ENCODE measurements at regions not wholly inside any gene's neighbourhood (a gene's known extent, or its start where the extent isn't known, plus 50 kb on each side); places are given as distances from the start of the nearest gene placed in this dataset.

DNA sequence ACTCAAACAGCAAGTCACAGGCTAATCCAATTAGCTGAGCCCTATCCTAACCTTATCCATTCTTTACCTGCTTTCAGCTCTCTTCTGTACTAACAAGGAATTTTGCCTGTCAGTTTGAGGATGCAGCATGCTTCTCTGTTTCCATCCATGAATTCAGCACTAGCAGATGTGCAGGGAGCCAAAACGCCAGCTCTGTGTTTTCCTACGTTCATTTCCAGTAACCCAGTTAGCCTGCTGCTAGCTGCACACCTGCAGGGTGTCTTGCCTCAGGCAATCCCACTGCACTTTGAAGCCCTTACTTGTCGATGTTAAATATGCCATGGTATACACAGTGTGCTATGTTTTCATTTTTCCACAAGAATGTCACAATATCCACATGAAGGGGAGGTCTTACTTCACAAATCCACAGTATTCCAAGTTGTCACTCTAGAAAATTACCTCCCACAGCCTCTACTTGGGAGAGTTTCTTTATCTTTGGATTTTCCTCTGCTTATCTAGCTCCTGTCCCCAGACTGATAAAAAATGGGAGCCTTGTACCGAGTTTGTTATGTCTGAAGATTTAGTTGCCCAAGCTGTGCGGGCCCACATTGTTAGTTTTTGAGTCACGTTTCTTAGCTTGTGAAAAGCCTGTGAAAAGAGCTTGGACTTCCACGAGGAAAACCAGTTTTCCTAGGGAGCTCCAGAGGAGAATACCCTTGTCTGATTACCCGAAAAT lies 127.6 kb upstream of the HHIP start:
- Mint-ChIP-seq H3K27ac (no peak overlapping the region), H3K9me3 (no peaks in the 10 kb centered on the region), H3K4me1 (no peaks in the 10 kb centered on the region), H3K27me3 (peaks cover 0 to 6% (median 0%) of the 10 kb centered on the region in 5 donors), H3K36me3 (no peaks in the 10 kb centered on the region), H3K4me3 (no peak overlapping the region)
- POLR2A ChIA-PET, result no interaction called here
- ATAC-seq (no peak), DNase-seq (no peak)

GRCh38 chr4:144531841-144532240 lies 114.1 kb upstream of the HHIP start:
- Mint-ChIP-seq H3K9me3 (peaks cover 0 to 2% (median 0%) of the 10 kb centered on the region in 9 donors), H3K27me3 (peaks cover 0 to 3% (median 0%) of the 10 kb centered on the region in 5 donors), H3K4me1 (no peaks in the 10 kb centered on the region), H3K4me3 (no peak overlapping the region), H3K36me3 (no peaks in the 10 kb centered on the region), H3K27ac (no peak overlapping the region)
- no peak for ATAC-seq
- no peak for DNase-seq
- POLR2A ChIA-PET, result no interaction called here

GRCh38 chr4:144547678-144548298 lies 98.2 kb upstream of the HHIP start:
- POLR2A ChIA-PET, result no interaction called here
- Mint-ChIP-seq H3K9me3 (peaks cover 0 to 10% (median 5%) of the 10 kb centered on the region in 9 donors), H3K27ac (no peak overlapping the region), H3K27me3 (peaks cover 0 to 2% (median 0%) of the 10 kb centered on the region in 5 donors), H3K4me3 (no peak overlapping the region), H3K36me3 (peaks cover 0 to 9% (median 0%) of the 10 kb centered on the region in 3 donors), H3K4me1 (peaks cover 0 to 5% (median 0%) of the 10 kb centered on the region in 4 donors)
- no peak for ATAC-seq
- no peak for DNase-seq

DNA sequence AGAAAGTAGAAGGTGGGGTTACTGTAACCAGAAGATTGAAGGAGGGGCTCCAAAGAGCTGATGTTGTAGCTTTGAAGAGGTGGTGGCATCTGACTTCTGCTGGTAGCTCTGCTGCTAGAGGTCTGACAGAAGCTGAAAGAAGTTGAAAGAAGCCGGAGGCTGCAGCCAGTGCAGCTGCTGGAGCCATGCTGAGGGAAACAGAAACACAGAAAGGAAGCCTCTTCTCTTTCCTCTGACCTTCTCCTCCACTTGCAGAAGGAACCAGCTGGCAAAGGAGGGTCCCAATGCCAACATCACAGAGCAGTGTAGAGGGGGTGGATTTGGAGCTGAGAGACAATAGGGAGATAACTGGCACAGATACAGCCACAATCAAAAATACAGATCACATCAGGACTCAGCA lies 89.3 kb upstream of the HHIP start:
- POLR2A ChIA-PET, result no interaction called here
- peaks cover 0 to 4% (median under 1%) of the 10 kb centered on the region in 5 donors for H3K27me3 Mint-ChIP-seq
- no peak overlapping the region for H3K4me3 Mint-ChIP-seq
- ATAC-seq (no peak), DNase-seq (no peak)
- H3K4me1 Mint-ChIP-seq, result no peaks in the 10 kb centered on the region
- no peak overlapping the region for H3K27ac Mint-ChIP-seq
- no peaks in the 10 kb centered on the region for H3K36me3 Mint-ChIP-seq
- H3K9me3 Mint-ChIP-seq, result no peaks in the 10 kb centered on the region

DNA sequence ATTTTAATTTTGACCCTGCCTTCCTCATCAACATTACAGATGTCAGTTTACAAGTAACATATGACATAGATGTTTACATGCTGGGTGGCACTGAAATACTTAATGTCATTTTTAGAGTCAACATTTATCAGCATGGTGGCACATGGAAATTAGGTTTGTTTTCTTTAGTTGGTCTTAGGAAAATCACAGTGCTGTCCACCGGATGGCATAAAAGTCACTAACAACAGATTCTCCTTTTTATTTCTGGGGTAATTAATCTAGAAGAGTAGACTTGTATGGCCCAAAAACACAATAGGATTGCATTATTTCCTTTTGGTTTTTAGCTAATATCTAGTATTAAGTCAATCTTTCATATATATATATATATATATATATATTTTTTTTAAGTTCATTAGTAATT lies 88.6 kb upstream of the HHIP start:
- H3K4me1 Mint-ChIP-seq, result peaks cover 0 to 1% (median 0%) of the 10 kb centered on the region in 4 donors
- DNase-seq (no peak), ATAC-seq (no peak)
- no peak overlapping the region for H3K4me3 Mint-ChIP-seq
- POLR2A ChIA-PET, result no interaction called here
- H3K36me3 Mint-ChIP-seq, result no peaks in the 10 kb centered on the region
- H3K27me3 Mint-ChIP-seq, result peaks cover 0 to 5% (median 2%) of the 10 kb centered on the region in 5 donors
- no peak overlapping the region for H3K27ac Mint-ChIP-seq
- H3K9me3 Mint-ChIP-seq, result no peaks in the 10 kb centered on the region

DNA sequence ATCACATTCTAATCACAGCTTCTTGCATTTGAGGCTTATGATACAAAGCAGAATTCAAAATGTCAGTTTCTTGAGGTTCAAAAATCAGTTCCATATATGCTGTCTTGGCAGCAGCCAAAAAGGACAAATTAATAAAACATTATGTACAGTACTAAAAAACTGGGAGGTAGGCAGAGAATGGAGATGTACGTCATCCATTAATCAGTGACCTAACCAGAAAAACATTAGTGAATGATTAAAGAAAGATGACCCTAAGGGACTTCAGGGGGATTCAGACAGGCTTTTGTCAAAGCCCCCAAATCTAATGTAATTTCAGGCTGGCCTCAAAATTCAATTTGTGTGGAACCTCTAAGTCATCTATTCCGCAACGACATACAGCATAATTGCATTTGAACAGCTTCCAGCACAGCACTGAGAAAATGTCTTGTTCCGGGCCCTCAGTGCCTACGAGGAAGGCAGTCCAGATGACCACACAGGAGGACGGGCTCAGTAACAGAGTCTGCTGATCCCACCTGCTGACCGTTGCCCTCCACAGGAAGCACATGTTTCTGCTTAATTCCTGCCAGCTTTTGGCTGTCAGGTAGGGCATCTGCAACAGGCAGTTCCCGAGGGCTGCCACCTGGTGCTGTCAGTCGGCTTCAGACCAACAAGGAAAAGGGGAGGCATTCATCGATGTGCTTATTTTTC lies 83.8 kb upstream of the HHIP start:
- H3K27ac Mint-ChIP-seq, result no peak overlapping the region
- DNase-seq, result no peak
- no peak overlapping the region for H3K4me3 Mint-ChIP-seq
- H3K36me3 Mint-ChIP-seq, result no peaks in the 10 kb centered on the region
- ATAC-seq, result no peak
- no peaks in the 10 kb centered on the region for H3K9me3 Mint-ChIP-seq
- peaks cover 0 to 8% (median 0%) of the 10 kb centered on the region in 4 donors for H3K4me1 Mint-ChIP-seq
- POLR2A ChIA-PET, result no interaction called here
- peaks cover 0 to 3% (median 2%) of the 10 kb centered on the region in 5 donors for H3K27me3 Mint-ChIP-seq

DNA sequence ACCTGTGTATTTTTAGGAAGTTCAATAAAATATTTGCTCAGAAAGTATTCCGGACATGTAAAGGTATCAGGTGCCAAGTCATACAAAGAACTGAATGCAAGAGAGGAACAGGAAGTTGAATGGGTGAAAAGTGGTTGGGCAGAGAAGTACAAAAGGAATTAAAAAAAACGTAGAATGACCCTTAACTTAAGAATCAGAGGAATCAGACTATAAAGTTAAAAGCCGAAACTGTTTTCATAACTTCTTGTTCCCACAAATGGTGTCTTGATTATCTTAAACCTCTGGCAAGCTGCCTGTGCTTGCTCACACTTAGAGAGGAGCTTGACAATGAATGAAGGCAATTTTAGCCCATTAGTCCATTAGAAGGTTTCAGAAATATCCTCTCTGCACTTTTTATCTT lies 81.6 kb upstream of the HHIP start:
- Mint-ChIP-seq H3K4me1 (peaks cover 0 to 8% (median 0%) of the 10 kb centered on the region in 4 donors), H3K9me3 (no peaks in the 10 kb centered on the region), H3K36me3 (no peaks in the 10 kb centered on the region), H3K27me3 (peaks cover 0 to 3% (median 2%) of the 10 kb centered on the region in 5 donors), H3K4me3 (no peak overlapping the region), H3K27ac (no peak overlapping the region)
- DNase-seq, result no peak
- POLR2A ChIA-PET, result no interaction called here
- no peak for ATAC-seq

DNA sequence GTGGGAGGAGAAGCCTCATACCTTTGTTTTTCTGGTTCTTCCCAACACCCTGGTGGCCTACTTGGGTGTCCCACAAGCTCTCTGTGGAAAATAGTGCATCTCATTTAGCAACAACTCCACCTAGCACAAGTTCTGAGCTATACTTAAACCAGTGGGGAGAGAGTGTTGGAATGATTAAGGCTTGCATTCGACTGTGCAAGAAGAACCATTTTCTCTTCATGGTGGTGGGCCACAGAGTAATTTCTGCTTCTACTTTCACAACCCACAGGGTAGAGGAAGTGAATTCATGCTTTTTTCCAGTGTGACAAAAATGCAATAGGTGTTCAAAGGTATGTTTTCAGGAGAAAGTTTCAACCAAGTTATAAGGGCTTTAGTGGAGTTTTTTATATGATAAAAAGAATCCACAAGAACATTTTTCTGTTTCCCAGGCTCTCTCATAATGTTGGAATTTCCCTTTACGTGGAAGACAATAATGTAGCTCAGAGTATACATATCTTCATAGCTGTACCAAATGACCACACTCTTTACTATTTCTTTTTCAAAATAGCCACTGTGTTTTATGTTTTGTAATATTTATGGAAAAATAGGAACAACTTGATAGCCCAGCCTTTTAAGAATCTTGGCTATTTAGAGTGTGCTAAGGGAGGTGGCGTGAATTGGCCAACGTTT lies 80.3 kb upstream of the HHIP start:
- H3K27ac Mint-ChIP-seq, result no peak overlapping the region
- H3K4me1 Mint-ChIP-seq, result peaks cover 0 to 8% (median 0%) of the 10 kb centered on the region in 4 donors
- DNase-seq, result no peak
- H3K36me3 Mint-ChIP-seq, result no peaks in the 10 kb centered on the region
- peaks cover 0 to 3% (median 2%) of the 10 kb centered on the region in 5 donors for H3K27me3 Mint-ChIP-seq
- POLR2A ChIA-PET, result no interaction called here
- ATAC-seq, result no peak
- no peaks in the 10 kb centered on the region for H3K9me3 Mint-ChIP-seq
- no peak overlapping the region for H3K4me3 Mint-ChIP-seq

DNA sequence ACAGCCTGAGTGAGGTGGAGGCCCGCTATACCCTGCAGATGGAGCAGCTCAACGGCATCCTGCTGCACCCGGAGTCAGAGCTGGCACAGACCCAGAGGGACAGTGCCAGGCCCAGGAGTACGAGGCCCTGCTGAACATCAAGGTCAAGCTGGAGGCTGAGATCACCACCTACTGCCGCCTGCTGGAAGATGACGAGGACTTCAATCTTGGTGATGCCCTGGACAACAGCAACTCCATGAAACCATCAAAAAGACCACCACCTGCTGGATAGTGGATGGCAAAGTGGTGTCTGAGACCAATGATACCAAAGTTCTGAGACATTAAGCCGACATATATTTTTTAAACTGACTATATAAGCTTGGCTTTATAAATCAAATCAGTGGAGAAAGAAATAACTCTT lies 73.3 kb upstream of the HHIP start:
- no peaks in the 10 kb centered on the region for H3K9me3 Mint-ChIP-seq
- no peak for DNase-seq
- peaks cover 0 to 2% (median 0%) of the 10 kb centered on the region in 5 donors for H3K27me3 Mint-ChIP-seq
- POLR2A ChIA-PET, result no interaction called here
- no peaks in the 10 kb centered on the region for H3K36me3 Mint-ChIP-seq
- no peak for ATAC-seq
- peaks cover 0 to 6% (median 0%) of the 10 kb centered on the region in 4 donors for H3K4me1 Mint-ChIP-seq
- H3K4me3 Mint-ChIP-seq, result no peak overlapping the region
- H3K27ac Mint-ChIP-seq, result no peak overlapping the region

GRCh38 chr4:144574000-144574399 lies 72.0 kb upstream of the HHIP start:
- H3K27me3 Mint-ChIP-seq, result peaks cover 0 to 8% (median 0%) of the 10 kb centered on the region in 5 donors
- POLR2A ChIA-PET, result no interaction called here

DNA sequence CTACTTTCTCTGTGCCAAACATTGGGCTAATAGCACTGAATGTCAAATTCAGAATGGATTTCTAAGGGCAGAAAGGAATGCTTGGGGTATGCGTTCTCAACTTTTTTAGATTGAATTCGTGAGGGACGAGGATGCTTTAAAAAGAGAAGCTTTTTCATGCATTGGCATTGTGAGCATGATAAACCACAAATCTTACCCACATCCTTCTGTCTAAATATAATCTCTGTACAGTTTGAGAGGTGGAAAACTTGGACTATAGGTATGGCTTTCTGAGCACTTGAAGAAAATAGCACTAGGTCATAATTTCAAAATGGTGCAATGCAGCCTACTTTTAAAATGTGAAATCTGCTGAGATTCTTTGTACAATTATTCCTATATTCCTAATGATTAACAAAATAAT lies 71.4 kb upstream of the HHIP start:
- ATAC-seq (no peak), DNase-seq (no peak)
- POLR2A ChIA-PET, result no interaction called here
- Mint-ChIP-seq H3K4me1 (peaks cover 0 to 6% (median 0%) of the 10 kb centered on the region in 4 donors), H3K9me3 (no peaks in the 10 kb centered on the region), H3K27ac (no peak overlapping the region), H3K4me3 (no peak overlapping the region), H3K27me3 (peaks cover 0 to 8% (median 0%) of the 10 kb centered on the region in 5 donors), H3K36me3 (no peaks in the 10 kb centered on the region)

More at GRCh38 chr4:144574000-144574399, 72.0 kb upstream of the HHIP start:
- ATAC-seq, result no peak
- no peaks in the 10 kb centered on the region for H3K9me3 Mint-ChIP-seq
- H3K27ac Mint-ChIP-seq, result no peak overlapping the region
- no peak overlapping the region for H3K4me3 Mint-ChIP-seq
- no peaks in the 10 kb centered on the region for H3K36me3 Mint-ChIP-seq
- H3K4me1 Mint-ChIP-seq, result peaks cover 0 to 6% (median 0%) of the 10 kb centered on the region in 4 donors
- no peak for DNase-seq

- DNase-seq, result no peak
- Mint-ChIP-seq H3K4me1 (peaks cover 0 to 6% (median 0%) of the 10 kb centered on the region in 4 donors), H3K9me3 (no peaks in the 10 kb centered on the region), H3K4me3 (no peak overlapping the region), H3K27me3 (peaks cover 0 to 8% (median 0%) of the 10 kb centered on the region in 5 donors), H3K27ac (no peak overlapping the region), H3K36me3 (no peaks in the 10 kb centered on the region)
- ATAC-seq, result no peak
- POLR2A ChIA-PET, result no interaction called here
These were observed 70.8 kb upstream of the HHIP start for GRCh38 chr4:144575181-144575580.

- Mint-ChIP-seq H3K4me3 (no peak overlapping the region), H3K9me3 (no peaks in the 10 kb centered on the region), H3K4me1 (peaks cover 0 to 6% (median 0%) of the 10 kb centered on the region in 4 donors), H3K27me3 (peaks cover 0 to 13% (median 0%) of the 10 kb centered on the region in 5 donors), H3K27ac (no peak overlapping the region), H3K36me3 (no peaks in the 10 kb centered on the region)
- DNase-seq (no peak), ATAC-seq (no peak)
- POLR2A ChIA-PET, result no interaction called here
These were observed 67.3 kb upstream of the HHIP start for GRCh38 chr4:144578681-144579080.
